ENCODE measurements at regions not wholly inside any gene's neighbourhood (a gene's known extent, or its start where the extent isn't known, plus 50 kb on each side); places are given as distances from the start of the nearest gene placed in this dataset.

GRCh38 chr16:59330019-59330670 is 596.0 kb upstream of the GOT2 start:
- no peak for TF ChIP-seq CTCF (IDR thresholded peaks at IDR 0.05; ENCODE audit: insufficient read depth, low read length, severe bottlenecking)
- DNase-seq (ENCODE audit: low read depth) (no peak), FAIRE-seq (no peak)
- no peaks in the 10 kb centered on the region for H3K27me3 ChIP-seq (ENCODE audit: control insufficient read depth, insufficient read depth, low read length)
- no peaks in the 10 kb centered on the region for H3K36me3 ChIP-seq (ENCODE audit: control insufficient read depth, insufficient read depth, low read length)
- no peak overlapping the region for H3K4me3 ChIP-seq (ENCODE audit: low read depth, low read length)

- Histone ChIP-seq H3K27me3 (ENCODE audit: control insufficient read depth, insufficient read depth, low read length) (no peaks in the 10 kb centered on the region), H3K36me3 (ENCODE audit: control insufficient read depth, insufficient read depth, low read length) (no peaks in the 10 kb centered on the region), H3K4me3 (ENCODE audit: low read depth, low read length) (no peak overlapping the region)
- no peak for TF ChIP-seq CTCF (IDR thresholded peaks at IDR 0.05; ENCODE audit: insufficient read depth, low read length, severe bottlenecking)
- DNase-seq (ENCODE audit: low read depth) (no peak), FAIRE-seq (no peak)
Observed at GRCh38 chr16:59328961-59329360, 594.8 kb upstream of the GOT2 start.

- Histone ChIP-seq H3K27me3 (ENCODE audit: control insufficient read depth, insufficient read depth, low read length) (no peaks in the 10 kb centered on the region), H3K4me3 (ENCODE audit: low read depth, low read length) (no peak overlapping the region), H3K36me3 (ENCODE audit: control insufficient read depth, insufficient read depth, low read length) (no peaks in the 10 kb centered on the region)
- FAIRE-seq (no peak), DNase-seq (ENCODE audit: low read depth) (no peak)
- no peak for TF ChIP-seq CTCF (IDR thresholded peaks at IDR 0.05; ENCODE audit: insufficient read depth, low read length, severe bottlenecking)
Observed at GRCh38 chr16:59327894-59328293, 593.8 kb upstream of the GOT2 start.

- no peak overlapping the region for H3K4me3 ChIP-seq (ENCODE audit: low read depth, low read length)
- H3K27me3 ChIP-seq (ENCODE audit: control insufficient read depth, insufficient read depth, low read length), result no peaks in the 10 kb centered on the region
- FAIRE-seq, result no peak
- no peak for DNase-seq (ENCODE audit: low read depth)
- no peak for TF ChIP-seq CTCF (IDR thresholded peaks at IDR 0.05; ENCODE audit: insufficient read depth, low read length, severe bottlenecking)
- H3K36me3 ChIP-seq (ENCODE audit: control insufficient read depth, insufficient read depth, low read length), result no peaks in the 10 kb centered on the region
Observed at GRCh38 chr16:59326955-59327354, 592.8 kb upstream of the GOT2 start.

GRCh38 chr16:59324462-59324861 is 590.3 kb upstream of the GOT2 start:
- Histone ChIP-seq H3K27me3 (ENCODE audit: control insufficient read depth, insufficient read depth, low read length) (no peaks in the 10 kb centered on the region), H3K36me3 (ENCODE audit: control insufficient read depth, insufficient read depth, low read length) (no peaks in the 10 kb centered on the region), H3K4me3 (ENCODE audit: low read depth, low read length) (no peak overlapping the region)
- no peak for TF ChIP-seq CTCF (IDR thresholded peaks at IDR 0.05; ENCODE audit: insufficient read depth, low read length, severe bottlenecking)
- DNase-seq (ENCODE audit: low read depth) (peak; percentile 14), FAIRE-seq (no peak)

- no peak for FAIRE-seq
- no peak overlapping the region for H3K4me3 ChIP-seq (ENCODE audit: low read depth, low read length)
Observed at GRCh38 chr16:59320657-59321056, 586.5 kb upstream of the GOT2 start.

More at GRCh38 chr16:59320657-59321056, 586.5 kb upstream of the GOT2 start:
- Histone ChIP-seq H3K27me3 (ENCODE audit: control insufficient read depth, insufficient read depth, low read length) (no peaks in the 10 kb centered on the region), H3K36me3 (ENCODE audit: control insufficient read depth, insufficient read depth, low read length) (no peaks in the 10 kb centered on the region)
- DNase-seq (ENCODE audit: low read depth), result no peak
- no peak for TF ChIP-seq CTCF (IDR thresholded peaks at IDR 0.05; ENCODE audit: insufficient read depth, low read length, severe bottlenecking)

Data from bronchial epithelial cell (primary cell).